GM10266 (cell line): ENCODE measurements at regions not wholly inside any gene's neighbourhood (a gene's known extent, or its start where the extent isn't known, plus 50 kb on each side); places are given as distances from the start of the nearest gene placed in this dataset.

ENCODE experiments used
- DNase-seq: peaks from one replicate; pipeline ENCODE4 v3.0.0; 2012; ENCODE audit errors: extremely low spot score
- TF ChIP-seq, protein P1 (sequence below): IDR thresholded peaks from 2 replicates; pipeline ENCODE4 v1.5.1; 2012; ENCODE audit warnings: mild to moderate bottlenecking, low read depth; ENCODE audit not compliant: control insufficient read depth, insufficient read depth; ENCODE audit errors: missing control alignments

DNA sequence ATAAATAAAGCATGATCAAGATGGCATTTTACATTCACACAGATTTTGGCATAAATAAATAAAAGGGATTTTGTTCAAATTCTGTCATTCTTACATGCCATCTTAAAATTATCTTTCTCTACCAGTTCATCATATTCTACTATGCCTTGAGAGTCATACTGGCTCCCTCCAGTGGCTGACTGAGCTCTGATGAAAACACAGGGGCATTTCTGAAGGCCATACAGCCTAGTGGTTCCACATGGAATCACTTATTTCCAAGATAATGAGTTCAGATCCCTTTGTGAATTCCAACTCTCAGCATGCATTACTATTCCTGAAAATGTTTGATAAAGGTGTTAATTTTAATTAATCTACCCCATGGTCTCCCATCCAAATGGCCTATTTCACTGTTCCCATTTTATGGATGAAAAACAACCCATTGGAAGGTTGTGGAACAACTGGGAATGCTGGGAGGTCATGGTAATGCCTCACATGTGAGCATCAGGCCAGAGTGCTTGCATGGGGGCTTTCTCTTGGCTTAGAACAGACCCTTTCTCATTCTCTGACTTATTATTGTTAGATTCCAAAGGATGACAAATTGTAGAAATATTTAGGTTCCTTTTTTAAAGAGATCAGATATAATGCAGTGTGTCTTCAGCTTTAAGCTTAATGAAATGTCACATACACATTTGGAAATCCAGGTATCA is 622.4 kb upstream of the PKN2 start:
- TF ChIP-seq, protein P1, sequence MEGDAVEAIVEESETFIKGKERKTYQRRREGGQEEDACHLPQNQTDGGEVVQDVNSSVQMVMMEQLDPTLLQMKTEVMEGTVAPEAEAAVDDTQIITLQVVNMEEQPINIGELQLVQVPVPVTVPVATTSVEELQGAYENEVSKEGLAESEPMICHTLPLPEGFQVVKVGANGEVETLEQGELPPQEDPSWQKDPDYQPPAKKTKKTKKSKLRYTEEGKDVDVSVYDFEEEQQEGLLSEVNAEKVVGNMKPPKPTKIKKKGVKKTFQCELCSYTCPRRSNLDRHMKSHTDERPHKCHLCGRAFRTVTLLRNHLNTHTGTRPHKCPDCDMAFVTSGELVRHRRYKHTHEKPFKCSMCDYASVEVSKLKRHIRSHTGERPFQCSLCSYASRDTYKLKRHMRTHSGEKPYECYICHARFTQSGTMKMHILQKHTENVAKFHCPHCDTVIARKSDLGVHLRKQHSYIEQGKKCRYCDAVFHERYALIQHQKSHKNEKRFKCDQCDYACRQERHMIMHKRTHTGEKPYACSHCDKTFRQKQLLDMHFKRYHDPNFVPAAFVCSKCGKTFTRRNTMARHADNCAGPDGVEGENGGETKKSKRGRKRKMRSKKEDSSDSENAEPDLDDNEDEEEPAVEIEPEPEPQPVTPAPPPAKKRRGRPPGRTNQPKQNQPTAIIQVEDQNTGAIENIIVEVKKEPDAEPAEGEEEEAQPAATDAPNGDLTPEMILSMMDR = peak; percentile 62
- peak; percentile 17 for DNase-seq

DNA sequence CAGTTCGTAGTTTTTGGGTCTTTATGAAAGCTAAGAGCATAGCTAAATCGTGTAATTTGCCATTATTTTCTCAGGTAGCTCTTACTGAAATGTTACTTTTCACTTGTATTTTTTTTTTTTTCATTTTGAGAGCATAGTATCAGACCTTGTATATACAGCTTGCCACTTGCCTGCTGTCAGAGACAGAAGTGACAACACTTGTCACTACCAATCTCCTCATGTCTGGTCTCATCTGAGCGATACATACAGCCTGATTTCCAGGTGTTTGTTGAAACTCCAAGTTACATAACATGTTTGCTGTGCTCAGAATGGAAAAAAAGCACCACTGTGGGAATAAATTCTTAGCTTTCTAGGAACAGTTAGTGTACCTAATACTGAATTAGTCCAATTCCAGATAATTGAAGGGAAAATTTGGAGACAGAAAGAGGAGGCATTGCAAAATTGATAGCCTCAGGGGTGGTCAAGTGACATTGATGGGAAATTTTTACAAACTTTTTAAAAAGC is 621.4 kb upstream of the PKN2 start:
- DNase-seq = no peak
- TF ChIP-seq, protein P1 = no peak

DNA sequence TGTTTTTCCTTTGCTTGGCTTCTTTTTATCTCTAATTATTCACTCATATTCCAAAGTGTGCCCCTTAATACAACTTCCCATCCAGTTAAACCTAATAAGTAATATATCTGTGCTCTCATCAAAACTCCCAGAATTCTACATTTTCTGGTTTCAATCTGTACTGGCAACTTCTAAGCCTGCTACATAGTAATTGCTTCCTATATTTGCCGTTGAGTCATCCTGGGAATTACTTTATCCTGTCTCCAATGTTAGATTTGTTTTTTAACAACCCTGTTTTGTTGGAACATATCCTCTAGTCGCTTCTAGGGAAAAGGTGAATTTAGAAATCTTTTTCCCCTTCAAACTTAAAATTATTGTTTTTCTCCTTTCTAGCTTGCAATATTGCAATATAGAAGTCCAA is 620.5 kb upstream of the PKN2 start:
- TF ChIP-seq, protein P1 = no peak
- DNase-seq = no peak

DNA sequence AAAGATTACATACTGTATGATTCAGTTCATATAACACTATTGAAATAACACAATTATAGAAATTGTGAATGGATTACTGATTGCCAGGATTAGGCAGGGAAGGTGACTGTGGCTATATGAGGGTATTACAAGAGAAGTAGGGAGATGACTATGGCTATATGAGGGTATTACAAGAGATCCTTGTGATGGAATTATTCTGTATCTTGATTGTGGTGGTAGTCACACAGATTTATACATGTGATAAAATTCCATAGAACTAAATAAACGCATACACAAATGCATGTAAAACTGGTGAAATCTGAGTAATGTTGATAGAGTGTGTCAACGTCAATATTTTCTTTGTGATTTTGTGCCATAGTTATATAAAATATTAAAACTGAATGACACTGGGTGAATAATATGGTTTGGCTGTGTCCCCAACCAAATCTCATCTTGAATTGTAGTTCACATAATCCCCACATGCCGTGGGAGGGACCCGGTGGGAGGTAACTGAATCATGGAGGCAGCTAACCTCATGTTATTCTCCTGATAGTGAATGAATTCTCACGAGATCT is 615.6 kb upstream of the PKN2 start:
- TF ChIP-seq, protein P1 = no peak
- no peak for DNase-seq

DNA sequence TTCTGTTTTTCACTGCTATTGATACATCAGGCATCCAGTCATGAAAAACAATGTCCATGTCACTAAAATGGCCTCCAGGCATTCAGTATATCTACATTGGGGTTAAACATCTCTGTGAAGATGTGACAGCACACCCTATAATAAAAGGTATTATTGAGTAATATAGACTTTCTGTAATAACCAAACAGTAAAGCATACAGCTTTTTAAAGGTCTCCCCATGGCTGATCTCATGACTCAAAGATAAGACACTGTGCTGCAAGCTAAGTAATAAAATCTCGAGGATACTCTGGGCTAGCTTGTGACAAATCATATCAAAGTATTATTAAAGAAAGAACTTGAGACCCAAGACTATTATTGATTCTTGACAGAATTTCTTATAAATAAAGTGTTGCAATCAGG is 613.1 kb upstream of the PKN2 start:
- TF ChIP-seq, protein P1 = no peak

DNA sequence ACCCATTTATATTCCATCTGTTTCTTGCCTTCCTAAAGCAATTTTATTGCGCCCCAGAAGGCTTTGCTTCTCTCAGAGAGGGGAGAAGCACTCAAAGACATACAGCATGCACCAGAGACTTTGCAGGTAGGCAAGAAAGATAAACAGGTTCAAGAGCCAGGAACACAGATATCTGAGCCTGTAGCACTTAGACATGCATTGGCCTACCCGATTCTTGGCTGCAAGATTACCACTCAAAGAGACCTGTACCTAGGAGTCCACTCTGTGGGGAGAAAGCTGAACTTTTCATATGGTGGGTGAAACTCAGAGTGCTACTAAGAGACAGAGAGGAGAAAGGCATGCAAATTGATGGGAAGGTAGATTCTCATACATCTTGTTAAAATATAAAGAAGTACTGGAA is 609.4 kb upstream of the PKN2 start:
- TF ChIP-seq, protein P1 = no peak

More for the DNA sequence above, 613.1 kb upstream of the PKN2 start:
- no peak for DNase-seq

DNA sequence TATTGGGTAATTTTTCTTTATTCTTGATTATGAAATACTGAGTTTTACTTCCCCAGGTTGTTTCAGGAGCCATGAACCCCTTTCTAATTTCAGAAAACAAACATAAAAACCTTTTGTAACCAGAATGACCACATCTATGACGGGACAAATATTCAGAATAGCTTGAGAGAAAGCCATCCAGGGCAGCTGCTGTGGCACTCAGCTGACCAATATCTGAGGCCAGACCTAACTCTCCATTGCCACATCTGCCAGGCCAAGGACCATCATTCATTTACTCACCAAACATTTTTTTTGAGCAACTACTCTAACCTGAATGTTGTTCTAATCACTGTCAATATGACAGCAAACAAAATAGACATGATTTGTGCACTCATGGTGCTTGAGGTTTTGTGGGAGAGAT is 608.3 kb upstream of the PKN2 start:
- TF ChIP-seq, protein P1 = no peak
- no peak for DNase-seq

More for the DNA sequence above, 609.4 kb upstream of the PKN2 start:
- DNase-seq = no peak
